Keratinocyte (primary cell): ENCODE measurements at regions not wholly inside any gene's neighbourhood (a gene's known extent, or its start where the extent isn't known, plus 50 kb on each side); places are given as distances from the start of the nearest gene placed in this dataset.

Source experiments
- EZH2 ChIP-seq: IDR thresholded peaks from one replicate; pipeline ENCODE4 v1.6.1; 2012; ENCODE audit warnings: inconsistent platforms, mild to moderate bottlenecking, low read length, moderate library complexity
- TF ChIP-seq, protein P1 (sequence below), 3 experiments: IDR thresholded peaks in 1 of 3; conservative IDR thresholded peaks in 1 of 3; optimal IDR thresholded peaks in 1 of 3; 2 replicates in 2 of 3; 3 replicates in 1 of 3; pipeline versions ENCODE3 to v1.5.1; 2011; ENCODE audit warnings: low read length in 3 of 3, mild to moderate bottlenecking in 3 of 3, moderate library complexity in 2 of 3, control low read depth in 1 of 3, inconsistent platforms in 1 of 3; ENCODE audit not compliant: insufficient read depth in 2 of 3; ENCODE audit errors: extremely low read depth in 1 of 3

DNA sequence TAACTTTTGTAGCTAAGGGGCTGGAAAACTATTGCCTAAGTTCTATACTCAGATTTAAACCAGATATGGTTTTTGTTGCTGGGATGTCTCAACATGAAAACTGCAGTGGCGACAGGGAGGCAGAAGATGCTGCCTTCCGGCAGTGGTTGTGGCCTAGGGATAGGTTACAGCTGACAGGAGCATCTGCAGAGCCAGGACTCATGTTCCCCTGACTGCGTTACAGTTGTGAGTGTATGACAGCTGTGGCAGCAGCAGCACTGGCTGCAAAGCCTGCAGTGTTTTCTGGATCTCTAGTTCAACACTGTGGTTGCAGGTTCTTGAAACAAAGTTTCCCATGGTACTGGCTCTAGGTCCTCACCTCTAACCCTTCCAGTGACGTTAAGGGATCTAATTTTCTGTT lies 498.8 kb upstream of the CDH18 start:
- TF ChIP-seq EZH2 = no peak
- TF ChIP-seq, protein P1, sequence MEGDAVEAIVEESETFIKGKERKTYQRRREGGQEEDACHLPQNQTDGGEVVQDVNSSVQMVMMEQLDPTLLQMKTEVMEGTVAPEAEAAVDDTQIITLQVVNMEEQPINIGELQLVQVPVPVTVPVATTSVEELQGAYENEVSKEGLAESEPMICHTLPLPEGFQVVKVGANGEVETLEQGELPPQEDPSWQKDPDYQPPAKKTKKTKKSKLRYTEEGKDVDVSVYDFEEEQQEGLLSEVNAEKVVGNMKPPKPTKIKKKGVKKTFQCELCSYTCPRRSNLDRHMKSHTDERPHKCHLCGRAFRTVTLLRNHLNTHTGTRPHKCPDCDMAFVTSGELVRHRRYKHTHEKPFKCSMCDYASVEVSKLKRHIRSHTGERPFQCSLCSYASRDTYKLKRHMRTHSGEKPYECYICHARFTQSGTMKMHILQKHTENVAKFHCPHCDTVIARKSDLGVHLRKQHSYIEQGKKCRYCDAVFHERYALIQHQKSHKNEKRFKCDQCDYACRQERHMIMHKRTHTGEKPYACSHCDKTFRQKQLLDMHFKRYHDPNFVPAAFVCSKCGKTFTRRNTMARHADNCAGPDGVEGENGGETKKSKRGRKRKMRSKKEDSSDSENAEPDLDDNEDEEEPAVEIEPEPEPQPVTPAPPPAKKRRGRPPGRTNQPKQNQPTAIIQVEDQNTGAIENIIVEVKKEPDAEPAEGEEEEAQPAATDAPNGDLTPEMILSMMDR (optimal IDR thresholded peaks at IDR 0.05 in 1 of 3, IDR thresholded peaks at IDR 0.05 in 1 of 3, conservative IDR thresholded peaks at IDR 0.05 in 1 of 3; ENCODE audit: extremely low read depth in 1 of 3, insufficient read depth in 2 of 3, low read length in 3 of 3) = no peak
